ENCODE measurements at regions not wholly inside any gene's neighbourhood (a gene's known extent, or its start where the extent isn't known, plus 50 kb on each side); places are given as distances from the start of the nearest gene placed in this dataset.

DNA sequence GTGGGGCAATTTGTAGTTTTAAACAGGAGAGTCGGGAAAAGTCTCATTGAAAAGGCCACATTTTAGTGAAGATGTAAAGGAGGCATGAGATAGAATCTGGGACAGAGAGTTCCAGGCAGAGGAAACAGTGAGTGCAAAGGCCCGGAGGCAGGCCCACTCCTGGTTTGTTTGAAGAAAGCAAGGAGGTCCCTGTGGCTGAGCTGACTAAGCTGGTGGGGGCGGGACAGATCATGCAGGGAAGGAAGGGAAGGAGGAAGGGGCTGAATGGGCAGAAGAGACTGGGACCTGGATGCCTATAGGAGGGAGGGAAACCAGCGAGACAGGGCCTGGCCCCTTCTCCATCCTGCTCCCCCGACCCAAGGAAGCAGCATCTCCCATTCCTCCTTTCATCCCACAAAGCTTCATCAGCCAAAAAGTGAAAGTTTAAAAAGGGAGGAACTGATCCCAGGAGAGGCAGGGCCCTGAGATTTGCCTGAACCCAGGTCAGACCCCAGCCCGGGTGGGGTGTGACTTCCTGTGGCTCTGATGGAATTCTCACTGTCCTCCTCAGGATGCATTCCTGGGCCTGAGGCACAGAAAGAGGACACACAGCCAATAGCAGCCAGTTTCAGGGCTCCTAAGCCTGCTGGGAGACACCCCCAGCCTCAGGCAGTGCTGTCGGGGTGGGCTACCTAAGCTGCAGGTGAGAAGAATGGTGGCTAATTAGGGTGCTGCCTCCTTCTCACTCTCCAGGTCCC is 54.2 kb upstream of the SIRPA start:
- TF ChIP-seq, protein P1, sequence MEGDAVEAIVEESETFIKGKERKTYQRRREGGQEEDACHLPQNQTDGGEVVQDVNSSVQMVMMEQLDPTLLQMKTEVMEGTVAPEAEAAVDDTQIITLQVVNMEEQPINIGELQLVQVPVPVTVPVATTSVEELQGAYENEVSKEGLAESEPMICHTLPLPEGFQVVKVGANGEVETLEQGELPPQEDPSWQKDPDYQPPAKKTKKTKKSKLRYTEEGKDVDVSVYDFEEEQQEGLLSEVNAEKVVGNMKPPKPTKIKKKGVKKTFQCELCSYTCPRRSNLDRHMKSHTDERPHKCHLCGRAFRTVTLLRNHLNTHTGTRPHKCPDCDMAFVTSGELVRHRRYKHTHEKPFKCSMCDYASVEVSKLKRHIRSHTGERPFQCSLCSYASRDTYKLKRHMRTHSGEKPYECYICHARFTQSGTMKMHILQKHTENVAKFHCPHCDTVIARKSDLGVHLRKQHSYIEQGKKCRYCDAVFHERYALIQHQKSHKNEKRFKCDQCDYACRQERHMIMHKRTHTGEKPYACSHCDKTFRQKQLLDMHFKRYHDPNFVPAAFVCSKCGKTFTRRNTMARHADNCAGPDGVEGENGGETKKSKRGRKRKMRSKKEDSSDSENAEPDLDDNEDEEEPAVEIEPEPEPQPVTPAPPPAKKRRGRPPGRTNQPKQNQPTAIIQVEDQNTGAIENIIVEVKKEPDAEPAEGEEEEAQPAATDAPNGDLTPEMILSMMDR (IDR thresholded peaks at IDR 0.05) = no peak
- TF ChIP-seq ZFX (IDR thresholded peaks at IDR 0.05; ENCODE audit: borderline replicate concordance) = no peak
